HG03460 (cell line): ENCODE measurements at regions not wholly inside any gene's neighbourhood (a gene's known extent, or its start where the extent isn't known, plus 50 kb on each side); places are given as distances from the start of the nearest gene placed in this dataset.

ENCODE experiments used
- ATAC-seq: cut with Tn5 transposase; IDR thresholded peaks from one replicate; pipeline ENCODE4 v1.9.1; 2021; ENCODE audit not compliant: unreplicated experiment

DNA sequence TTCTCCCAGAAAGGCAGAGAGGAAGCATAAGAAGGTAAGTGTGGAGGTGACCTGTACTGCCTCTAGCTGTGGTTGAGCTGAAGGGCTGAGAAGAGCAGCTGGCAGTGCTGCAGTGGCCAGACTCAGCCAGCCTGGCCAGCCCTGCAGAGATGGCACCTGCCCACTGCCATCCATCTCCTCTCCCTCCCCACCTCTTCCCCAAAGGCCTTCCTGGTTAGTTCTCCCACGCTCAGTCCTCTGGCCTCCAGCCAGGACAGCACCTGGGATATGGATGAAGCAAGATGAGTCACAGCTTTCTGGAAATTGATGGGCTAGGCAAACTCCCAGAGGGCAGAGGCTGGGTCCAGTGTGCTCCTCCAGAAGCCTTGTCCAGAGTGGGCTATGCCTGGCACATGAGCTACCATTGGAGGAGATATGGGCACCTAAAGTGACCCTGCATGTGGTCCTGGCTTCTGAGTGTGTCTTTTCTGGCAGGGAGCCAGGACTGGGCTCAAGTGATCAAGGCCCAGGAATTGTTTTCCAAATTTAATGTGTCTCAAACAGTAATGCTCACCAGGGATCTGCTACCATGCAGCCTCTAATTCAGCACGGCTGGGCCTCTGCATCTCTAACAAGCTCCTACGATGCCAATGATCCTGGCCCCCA, 81.0 kb upstream of the CACUL1 start:
- no peak for ATAC-seq

GRCh38 chr10:118838364-118838763, 83.6 kb upstream of the CACUL1 start:
- no peak for ATAC-seq

DNA sequence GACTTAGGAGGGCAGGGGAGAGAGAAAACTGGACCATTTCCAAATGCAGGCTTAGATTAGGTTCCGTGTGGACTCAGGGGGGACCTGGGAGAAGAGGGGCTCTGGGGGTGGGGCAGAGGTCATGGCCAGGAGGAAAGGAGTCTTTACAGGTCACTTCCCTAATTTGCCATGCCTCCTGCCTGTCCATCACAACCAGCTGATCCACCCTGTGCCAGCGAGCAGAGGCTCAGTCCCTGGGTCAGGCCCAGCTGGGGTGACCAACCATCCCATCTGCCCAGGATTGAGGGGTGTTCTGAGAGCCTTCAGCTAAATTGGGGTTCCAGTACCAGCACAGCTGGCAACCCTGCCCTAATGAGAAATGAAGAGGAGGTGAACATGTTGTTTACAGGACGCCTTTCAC, 84.6 kb upstream of the CACUL1 start:
- no peak for ATAC-seq

DNA sequence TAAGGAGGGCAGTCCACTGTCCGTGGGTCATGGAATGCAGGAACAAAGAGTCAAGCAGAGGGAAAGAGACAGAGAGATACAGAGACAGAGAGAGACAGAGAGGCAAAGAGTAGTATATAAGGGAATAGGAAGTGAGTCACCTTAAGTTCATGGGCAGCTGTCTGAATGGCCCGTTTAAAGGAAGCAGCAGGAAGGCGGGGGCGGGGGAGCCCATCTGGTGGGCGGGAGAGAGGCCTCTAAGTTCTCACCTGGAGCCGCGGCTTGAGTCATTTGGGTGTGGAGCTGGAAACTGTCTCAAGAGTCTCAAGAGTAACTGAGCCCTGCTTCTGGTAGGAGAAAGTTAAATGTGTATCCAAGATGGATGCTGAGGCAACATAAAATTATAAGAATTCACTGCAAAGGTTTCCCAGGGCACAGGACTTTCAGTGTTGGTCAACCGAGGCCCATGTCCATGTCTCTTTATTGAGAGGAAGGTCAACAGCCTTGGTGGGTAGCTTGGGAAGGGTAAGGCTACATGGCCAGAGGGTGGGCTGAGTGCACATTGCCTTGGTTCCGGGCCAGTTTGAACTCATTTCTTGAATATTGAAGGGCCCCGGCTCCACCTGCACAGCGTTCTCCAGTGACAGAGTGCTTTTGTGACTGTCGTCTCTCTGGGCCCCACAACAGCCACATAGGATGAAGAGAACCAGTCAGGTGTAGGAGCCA, 85.5 kb upstream of the CACUL1 start:
- no peak for ATAC-seq

DNA sequence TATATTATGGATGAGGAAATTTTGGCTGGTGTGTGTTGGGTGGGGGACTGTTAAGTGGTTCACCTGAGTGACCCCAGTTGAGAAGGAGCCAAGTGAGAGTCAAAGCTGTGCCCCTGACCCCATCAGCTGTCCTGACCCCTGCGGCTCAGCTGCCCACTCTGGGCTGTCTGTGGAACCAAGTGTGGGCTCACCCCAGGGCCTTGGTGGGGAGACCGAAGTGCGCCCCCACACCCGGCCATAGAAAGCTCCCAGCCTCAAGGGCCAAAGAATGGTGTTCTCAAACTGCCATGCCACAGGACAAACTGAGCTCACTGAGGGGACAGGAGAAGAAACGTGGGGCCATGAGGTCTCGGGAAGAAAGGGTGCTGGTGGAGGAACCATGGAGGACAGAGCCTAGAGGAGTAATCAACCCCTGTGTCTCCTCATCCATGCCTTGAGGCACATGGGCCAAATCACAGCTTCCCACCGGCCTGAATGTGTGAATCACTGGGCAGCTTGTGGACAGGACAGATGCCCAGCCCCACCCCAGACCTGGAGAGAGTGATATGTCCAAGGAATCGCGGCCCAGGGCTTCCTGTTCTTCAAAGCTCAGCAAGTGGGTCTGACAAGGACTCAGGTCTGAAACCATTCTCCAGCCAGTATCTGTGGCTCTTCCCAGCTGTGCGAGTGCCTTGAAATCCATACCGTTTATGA, 86.2 kb upstream of the CACUL1 start:
- ATAC-seq: no peak

GRCh38 chr10:118841881-118842605, 87.3 kb upstream of the CACUL1 start:
- no peak for ATAC-seq

DNA sequence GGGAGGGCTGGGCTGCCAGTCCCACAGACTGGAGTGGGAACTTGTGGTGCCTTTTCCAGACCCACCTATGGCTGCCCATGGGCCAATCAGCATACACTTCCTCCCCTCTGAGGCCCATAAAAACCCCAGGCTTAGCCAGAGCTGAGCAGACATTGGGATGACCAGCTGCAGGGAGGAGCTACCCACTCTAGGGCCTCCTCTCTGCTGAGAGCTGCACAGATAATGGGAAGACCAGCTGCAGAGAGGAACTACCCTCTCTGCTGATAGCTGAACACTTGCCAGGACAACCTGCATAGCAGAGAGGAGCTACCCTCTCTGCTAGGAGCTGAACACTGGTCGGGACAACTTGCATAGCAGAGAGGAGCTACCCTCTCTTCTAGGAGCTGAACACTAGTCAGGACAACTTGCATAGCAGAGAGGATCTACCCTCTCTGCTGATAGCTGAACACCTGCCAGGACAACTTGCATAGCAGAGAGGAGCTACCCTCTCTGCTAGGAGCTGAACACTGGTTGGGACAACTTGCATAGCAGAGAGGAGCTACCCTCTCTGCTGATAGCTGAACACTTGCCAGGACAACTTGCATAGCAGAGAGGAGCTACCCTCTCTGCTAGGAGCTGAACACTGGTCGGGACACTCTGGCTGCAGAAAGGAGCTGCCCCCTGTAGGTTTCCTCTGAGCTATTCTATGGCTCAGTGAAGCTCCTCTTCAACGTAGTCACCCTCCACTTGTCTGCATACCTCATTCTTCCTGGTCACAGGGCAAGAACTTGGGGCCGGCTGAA, 88.3 kb upstream of the CACUL1 start:
- no peak for ATAC-seq

DNA sequence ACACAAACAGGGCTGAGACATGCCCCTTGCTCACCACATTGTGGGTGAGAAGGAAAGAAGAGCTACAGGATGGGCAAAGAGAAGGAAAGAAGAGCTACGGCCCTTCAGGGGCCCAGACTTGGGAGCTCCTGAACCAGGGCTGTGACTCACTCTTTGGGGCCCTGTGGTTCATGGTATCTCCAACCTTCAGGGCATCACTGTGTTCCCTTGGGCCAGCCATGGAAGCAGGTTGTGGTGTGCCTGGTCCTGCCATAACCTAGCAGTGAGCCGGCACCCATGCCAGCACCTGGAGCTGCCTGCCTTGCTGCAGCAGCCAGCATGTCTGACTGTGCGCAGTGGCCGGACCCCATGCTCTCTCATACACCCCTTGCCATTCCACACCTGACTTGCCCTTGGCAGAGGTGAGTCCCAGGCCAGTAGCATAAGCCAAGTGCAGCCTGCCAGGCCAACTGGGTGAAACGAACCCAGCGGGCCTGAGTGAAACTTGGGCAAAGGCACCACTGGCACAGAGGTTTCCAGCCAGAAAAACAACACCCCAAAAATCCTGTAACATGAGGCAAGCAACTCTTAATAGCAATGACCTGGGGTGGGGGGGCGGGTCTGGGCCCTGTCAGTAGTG, 89.0 kb upstream of the CACUL1 start:
- no peak for ATAC-seq

- ATAC-seq: no peak
Measured at GRCh38 chr10:118844731-118845521, 90.2 kb upstream of the CACUL1 start.

DNA sequence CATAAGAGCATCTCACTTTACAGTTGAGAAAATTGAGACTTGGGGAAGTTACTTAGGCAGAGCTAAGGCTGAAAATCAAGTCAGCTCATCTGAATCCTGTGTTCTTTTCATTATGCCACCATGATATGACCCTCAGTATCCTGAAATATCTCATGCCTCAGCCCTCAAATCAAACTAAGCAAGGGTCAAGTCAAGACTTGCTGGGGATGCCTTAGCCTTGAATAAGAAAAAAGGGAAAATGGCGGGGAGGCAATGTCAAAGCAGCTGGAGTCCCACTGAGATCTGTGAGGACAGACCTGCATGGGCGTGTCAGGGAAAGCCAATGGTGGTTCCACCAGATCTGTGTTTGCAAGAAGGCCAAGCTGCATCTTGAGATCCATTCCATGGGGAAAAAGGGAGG, 91.0 kb upstream of the CACUL1 start:
- ATAC-seq: no peak

DNA sequence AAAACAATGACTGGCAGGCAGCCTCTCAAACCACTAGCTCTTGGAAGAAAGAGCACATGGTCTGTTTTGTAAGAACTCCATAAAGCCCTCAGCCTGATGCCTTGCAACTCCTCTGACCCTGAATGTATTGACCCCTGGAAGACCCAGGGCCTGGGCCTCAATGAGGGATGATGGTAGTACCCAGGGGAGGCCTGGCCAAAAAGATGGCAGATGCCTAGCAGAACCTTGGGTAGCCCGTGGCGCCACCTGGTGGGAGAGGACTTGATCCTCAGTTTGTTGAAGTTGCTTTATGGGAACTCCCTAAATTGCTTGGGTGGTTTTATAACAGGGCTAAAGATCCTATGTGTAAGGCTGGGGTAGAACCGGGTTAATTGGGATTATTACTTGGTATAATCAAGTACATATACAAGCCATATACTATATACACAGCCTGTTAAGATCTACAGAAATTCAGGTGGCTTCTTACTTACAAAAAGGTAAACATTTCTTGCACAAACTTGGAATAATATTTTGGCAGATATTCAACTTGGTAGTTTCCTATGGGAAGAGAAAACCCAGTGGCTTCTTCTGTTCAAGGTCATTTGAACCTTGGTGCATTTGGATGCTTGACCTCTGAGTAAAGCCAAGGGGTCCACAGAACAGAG, 95.8 kb upstream of the CACUL1 start:
- ATAC-seq: no peak

DNA sequence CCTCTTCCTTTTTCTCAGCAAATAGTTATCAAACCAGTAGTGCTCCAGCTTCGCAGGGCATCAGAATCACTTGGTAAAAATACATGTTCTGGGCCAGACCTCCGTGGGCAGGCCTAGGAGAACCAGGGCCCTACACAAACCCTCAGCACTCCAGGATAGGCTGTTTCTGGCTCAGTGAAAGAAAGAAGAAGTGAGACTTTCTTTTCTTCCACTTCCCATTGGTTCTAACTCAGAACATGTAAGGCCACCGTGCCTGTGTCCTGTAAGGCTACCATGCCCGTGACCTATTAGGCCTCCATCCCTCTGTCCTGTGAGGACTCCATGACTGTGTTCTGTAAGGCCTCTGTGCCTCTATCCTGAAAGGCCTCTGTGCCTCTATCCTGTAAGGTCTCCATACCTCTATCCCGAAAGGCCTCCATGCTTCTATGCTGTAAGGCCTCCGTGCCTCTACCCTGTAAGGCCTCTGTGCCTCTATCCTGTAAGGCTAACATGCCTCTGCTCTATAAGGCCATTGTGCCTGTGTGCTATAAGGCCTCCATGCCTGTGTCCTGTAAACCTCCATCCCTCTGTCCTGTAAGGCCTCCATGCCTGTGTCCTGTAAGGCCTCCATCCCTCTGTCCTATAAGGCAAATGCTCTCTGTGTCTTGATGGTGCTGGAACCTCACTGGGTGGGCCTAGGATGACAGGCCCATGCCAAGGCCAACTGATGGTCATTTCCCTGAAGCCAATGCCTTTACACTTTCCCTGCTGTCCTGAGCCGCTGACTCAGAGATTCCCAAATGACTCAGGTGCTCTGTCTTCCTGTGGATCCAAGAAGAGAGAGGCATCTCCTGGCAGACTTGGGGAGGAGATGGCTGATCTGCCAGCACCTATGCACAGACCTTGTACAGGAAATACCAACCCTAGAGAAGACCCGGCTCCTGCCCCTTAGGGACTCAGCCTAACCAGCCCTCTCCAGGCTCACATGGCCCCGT, 96.6 kb upstream of the CACUL1 start:
- peak; percentile 81 for ATAC-seq

- no peak for ATAC-seq
Measured at GRCh38 chr10:118853916-118854315, 99.1 kb upstream of the CACUL1 start.

DNA sequence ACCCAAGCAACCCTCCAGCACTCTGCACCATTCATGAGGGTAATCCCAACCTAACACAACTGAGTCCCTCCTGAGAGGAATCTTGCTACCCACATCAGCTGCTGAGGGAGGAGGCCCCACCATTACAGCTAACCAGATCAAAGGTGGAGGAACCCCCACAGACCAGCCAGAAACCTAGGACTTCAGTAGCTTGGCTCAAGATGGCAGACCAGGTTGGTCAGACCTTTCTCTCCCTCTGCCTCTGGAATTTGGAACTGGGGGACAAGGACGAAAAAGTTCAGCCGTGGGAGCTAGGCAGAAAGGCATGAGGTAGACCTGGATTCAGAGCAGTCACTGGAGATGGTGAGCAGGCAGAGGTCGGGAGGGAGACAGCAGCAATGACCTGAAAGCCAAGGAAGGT, 101.3 kb upstream of the CACUL1 start:
- no peak for ATAC-seq

GRCh38 chr10:118865998-118866693, 111.4 kb upstream of the CACUL1 start:
- no peak for ATAC-seq

DNA sequence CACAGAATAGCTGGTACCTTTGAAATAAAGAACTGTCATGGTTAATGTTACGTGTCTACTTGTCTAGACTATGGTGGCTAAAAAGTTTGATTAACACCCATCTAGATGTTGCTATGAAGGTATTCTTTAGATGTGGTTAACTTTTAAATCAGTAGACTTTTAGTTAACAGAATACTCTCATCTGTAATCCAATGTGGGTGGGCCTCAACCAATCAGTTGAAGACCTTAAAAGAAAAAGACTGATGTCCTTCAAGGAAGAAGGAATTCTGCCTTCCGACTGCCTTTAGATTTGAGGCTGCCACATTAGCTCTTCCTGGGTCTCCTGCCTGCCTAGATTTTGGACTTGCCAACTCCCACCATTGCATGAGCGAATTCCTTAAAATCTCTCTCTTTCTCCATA, 113.0 kb upstream of the CACUL1 start:
- no peak for ATAC-seq

DNA sequence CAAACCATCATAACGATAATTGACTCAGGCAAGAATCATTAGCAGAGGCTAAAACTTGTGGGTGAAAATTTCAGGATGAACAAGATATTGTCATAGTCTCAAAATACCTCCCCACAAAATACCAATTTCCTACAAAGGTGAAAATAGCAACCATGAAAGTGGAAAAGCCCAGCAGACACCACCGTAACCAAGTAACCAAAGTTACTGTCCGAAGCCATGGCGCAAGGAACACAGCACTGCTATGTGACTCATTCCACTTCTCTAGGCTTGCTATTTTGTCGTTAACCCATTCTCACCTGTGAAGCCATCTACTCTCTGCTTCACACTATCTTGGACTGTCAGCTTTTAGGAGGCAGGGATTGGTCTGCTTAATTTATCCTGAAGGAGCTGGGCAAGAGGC, 113.8 kb upstream of the CACUL1 start:
- ATAC-seq: no peak
